ENCODE measurements at regions not wholly inside any gene's neighbourhood (a gene's known extent, or its start where the extent isn't known, plus 50 kb on each side); places are given as distances from the start of the nearest gene placed in this dataset.
A peak's percentile ranks its signal among the peaks of the same experiment; 100 is the strongest.

- no peak for DNase-seq
Observed at GRCh38 chr6:8213995-8214394, 111.6 kb upstream of the EEF1E1 start.

DNA sequence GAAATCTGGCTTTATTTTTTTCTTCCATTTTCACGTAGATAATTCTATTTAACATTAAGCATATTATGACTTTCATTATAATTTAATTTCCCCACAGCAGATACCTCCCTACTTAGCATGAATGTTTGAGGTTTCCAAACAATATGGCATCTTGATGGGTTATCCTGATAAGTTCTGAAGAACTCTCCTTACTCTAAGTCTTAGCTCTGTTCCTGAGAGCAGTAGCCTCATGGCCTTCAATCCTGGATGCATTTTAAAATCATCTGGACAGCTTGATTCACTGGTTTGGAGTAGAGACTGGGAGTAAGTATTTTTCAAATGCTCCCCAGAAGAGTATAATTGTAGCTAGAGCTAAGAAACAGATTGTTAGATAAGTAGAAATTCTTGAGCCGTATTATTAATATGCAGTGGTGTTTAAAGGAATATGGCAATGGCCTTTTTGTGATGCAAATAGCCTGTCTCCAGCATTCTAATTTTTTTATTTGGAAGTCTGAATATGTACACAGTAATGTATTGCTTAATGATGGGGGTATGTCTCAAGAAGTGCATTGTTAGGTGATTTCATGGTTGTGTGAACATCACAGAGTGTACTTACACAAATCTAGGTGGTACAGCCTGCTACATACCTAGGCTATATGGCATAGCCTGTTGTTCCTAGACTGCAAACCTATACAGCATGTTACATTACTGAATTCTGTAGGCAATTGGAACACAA is 110.5 kb upstream of the EEF1E1 start:
- no peak for DNase-seq

DNA sequence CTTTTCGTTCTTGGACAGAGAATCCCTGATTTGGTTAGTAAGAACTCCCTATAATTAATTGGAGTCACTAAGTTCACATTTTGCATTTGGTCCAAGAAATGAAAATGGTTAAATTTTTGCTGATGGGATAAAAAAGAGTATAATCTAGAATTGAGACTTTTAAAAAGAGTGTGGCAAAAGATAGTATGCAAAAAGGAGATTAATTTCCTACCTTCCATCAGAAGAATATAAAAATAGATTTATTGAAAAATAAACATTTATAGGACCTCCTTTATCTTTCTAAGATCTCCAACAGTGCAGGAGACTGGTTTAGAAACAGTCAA is 105.5 kb upstream of the EEF1E1 start:
- no peak for DNase-seq

DNA sequence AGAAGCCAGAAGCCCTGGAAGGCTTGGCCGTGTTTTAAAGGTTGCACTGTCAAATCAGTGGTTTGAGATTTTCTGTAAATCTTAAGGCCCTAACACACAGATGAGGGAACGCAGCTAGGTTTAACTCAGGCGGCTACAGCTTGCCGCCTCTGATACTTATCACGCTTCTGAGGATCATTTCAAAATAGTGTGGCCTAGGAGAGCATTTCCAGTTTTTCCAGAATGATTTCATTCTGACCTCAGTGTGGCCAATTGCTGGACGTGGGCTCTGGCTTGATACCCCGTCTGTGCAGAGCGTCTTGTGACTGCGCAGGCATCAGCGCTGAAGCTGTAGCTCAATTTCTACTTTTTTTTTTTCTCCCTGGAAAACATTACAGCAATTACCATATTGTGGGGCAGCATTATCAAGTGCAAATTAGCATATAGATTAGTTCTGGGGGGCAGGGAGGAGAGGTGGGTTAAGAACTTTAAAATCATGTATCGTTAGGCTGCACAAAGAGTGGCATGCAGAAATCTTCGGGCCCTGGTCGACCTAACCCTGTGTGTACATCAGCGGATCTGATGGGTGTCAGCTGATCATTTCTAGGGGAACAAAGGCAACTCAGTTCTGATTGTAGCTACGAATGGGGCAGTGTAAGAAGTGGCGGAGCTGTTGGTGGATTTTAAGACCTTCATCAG is 105.0 kb upstream of the EEF1E1 start:
- DNase-seq, result no peak

DNA sequence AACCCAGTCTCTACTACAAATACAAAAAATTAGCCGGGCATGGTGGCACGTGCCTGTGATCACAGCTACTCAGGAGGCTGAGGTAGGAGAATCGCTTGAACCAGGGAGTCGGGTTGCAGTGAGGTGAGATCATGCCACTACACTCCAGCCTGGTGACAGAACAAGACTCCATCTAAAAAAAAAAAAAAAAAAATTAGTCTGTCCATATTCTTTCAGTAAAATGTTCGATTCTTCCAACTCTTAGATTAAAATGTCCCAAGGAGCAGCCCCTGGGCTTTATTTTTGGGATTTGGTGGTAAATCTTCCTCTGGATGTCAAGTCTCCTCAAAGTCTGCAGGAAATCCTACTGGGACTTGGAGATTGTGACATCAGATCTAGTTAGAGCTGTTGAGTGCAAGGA is 101.0 kb upstream of the EEF1E1 start:
- no peak for DNase-seq

GRCh38 chr6:8201679-8202078 is 99.3 kb upstream of the EEF1E1 start:
- DNase-seq, result no peak

DNA sequence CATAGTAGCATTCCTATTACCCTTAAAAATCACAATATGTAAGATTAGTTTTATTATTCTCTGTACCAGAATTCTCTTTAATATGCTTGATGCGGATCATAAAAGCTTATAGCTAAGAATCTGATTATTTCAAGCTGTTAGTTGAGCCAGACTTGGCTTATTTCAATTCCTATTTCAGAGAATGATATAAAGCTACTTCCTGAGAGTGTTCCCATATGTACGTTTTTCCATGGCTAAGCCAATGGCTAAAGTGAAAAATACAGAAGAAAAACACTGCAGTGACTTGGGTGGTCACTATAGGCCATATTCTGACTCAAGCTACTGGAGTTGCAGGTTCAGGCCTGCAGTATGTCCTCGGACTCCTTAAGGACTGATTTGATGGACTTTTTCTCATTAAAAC is 97.9 kb upstream of the EEF1E1 start:
- DNase-seq, result no peak

DNA sequence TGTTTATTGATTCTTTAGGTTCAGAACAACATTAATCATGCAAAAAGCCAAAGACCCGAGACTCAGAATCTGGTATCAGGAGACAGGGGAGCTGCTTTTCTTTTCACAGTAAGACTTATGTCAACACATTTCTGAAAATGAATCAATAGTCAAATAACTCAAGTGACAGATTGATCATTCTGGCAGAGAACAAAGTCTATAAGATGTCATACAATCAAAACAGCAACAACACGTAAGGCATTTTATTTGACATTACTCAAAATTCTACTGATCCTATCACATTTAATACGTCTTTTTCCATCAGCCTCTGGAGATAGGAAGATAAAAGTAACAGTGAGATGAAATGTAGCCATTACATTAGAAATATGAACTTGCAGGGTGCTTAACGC is 93.4 kb upstream of the EEF1E1 start:
- DNase-seq, result no peak

GRCh38 chr6:8195040-8195713 is 92.8 kb upstream of the EEF1E1 start:
- DNase-seq, result no peak

GRCh38 chr6:8194490-8194889 is 92.1 kb upstream of the EEF1E1 start:
- DNase-seq, result no peak

DNA sequence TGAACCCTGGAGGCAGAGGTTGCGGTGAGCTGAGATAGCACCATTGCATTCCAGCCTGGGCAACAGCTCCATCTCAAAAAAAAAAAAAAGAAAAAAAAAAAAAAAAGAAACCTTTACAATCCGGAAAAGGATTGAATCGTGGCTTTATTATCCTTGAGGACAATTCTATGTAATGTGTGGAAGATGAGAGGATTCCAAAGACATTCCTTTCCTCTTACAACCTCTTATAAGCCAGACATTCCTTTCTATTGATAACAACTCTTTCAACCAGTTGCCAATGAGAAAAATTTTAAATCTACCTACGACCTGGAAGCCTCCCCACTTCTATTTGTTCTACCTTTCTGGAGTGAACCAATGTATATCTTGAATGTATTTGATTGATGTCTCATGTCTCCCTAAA is 91.2 kb upstream of the EEF1E1 start:
- DNase-seq, result no peak

- DNase-seq, result no peak
Observed at GRCh38 chr6:8192597-8192996, 90.2 kb upstream of the EEF1E1 start.

DNA sequence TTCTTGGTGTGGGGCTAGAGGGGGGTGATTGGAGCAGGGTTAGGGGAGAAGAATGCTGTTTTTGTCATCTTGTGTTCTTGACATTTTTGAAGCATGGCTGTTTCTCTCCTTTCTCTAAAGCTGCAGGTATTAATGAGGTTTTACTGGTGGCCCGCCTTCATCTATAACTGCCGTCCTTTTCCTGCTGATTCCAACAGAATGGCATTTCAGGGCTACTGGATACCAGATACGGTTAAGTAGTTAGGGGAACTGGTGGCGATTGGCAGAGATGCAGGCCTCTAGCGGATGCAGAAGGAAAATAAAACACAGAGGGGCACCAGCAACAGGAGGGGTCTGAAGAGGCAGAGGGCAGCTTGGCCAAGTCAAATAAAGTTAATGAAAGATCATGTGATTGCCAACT is 89.7 kb upstream of the EEF1E1 start:
- DNase-seq, result no peak

DNA sequence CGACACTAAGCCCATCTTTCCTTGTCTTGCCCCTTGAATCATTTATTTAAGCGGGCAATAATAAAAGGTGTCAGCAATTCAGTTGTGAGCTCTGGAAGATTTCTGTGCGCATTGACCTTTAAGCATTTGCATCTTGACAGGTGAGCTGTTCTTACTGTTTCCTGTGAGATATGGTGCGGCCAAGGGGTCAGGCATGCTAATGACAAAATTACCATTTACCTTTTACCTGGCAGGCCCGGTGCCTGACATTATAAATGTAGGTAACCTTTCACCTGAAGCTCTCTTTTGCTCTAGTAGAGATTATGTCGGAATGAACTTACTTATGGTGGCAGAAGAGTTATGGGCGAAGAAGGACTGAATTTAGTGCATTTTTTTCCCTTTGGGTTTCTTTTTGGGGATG is 89.3 kb upstream of the EEF1E1 start:
- no peak for DNase-seq

- no peak for DNase-seq
Observed at GRCh38 chr6:8187209-8187608, 84.9 kb upstream of the EEF1E1 start.

- no peak for DNase-seq
Observed at GRCh38 chr6:8182902-8183665, 80.7 kb upstream of the EEF1E1 start.

DNA sequence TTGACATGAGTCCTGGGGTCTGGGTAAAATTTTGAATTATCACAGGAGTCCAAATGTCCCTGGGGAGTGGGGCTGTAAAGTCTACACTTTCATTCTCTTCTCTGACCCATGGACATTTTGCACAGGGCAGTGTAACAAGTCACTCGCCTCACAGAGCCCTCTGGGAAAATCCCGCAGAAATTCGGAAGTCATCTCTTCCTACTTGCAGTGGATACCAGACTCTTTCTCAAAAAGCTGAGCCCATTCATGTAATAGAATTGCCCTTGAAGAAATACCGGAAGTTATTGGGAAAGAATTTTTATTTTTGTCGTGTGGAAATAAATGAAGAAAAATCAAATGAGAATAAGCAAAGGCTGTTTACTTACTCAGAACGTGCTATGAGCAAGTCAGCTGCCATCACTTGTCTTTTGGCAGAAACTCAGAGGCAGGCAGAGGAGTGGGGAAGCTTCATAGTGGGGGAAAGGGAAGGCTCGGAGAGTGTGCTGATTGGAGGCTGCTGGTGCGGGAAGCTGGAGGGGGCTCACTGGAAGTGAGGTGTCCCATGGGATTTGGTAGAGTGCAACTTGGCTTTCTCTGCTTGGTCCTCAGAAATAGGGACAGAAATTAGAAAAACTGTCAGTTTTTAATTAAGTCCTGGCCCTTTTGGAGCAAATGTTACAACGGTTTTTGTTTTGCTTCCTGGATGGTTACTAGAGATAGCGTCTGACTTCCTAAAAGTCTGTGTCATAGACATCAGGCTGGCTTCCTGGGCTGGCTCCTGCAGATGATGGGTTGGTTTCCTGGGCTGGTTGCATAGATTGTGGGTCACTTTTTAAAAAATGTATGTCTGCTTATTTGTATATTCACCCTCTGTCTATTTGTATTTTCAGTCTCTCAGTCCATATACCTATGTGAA is 79.8 kb upstream of the EEF1E1 start:
- peak; percentile 35 for DNase-seq

DNA sequence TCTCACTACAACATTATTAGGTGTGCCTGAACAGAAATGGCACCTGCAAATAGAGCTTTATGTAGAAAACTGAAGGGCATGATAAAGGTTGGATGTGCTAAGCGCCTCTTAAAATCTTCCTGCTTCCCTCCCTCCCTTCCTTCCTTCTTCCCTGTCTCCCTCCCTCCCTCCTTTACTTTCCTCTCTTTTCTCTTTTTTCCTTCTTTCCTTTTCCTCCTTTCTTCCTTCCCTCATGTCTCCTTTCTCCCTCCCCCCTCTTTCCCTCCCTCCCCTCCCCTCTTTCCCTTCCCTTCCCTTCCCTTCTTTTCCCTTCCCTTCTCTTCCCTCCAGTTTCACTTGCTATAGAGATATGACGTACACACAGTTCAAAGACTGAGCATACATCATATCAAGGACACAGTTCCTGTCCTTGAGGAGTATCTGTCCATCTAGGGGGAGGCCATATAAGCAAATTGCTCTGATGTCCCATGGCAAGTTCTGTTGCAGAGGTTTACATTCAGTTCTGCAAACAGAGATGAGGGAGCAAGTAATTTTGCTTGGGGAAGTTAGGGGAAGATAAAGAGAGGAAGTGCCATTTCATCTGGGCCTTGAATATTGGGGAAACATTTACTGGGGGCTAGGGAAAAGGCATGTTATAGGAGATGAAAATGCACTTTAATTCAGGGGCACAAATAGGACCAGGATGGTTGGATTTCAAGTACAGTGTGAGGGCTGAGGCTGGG is 79.0 kb upstream of the EEF1E1 start:
- peak; percentile 5 for DNase-seq

GRCh38 chr6:8180327-8181159 is 78.2 kb upstream of the EEF1E1 start:
- DNase-seq, result no peak

DNA sequence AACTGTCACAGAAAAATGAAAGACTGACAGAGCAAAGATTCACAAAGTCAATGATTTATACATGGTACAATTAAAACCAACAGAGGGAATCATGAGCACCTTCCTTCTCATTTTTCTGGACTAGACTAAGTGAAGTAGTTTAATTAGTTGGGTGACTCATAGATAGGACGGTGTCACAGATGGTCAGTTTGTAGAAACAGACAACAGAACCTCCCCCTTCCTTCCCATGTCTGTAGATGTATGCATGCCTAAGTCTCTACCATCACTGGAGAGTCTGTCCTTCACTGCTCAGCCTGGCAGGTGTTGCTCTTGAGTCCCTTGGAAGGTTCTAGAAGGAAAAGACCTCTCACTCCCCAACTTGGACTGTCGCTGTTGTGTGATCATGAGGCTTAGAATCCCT is 75.4 kb upstream of the EEF1E1 start:
- DNase-seq, result no peak
